ENCODE measurements at regions not wholly inside any gene's neighbourhood (a gene's known extent, or its start where the extent isn't known, plus 50 kb on each side); places are given as distances from the start of the nearest gene placed in this dataset.

- no peaks in the 10 kb centered on the region for H3K79me2 ChIP-seq (ENCODE audit: control insufficient read depth, insufficient read depth, low read length)
- no peak overlapping the region for H2AFZ ChIP-seq (ENCODE audit: low read depth, low read length)
- BruUV-seq (replicated peaks), result no TSS peak
- H3K4me1 ChIP-seq (ENCODE audit: control insufficient read depth, extremely low read depth, insufficient read depth, low read length), result no peaks in the 10 kb centered on the region
- no peak overlapping the region for H3K27ac ChIP-seq (ENCODE audit: insufficient read depth, low read depth, low read length)
- H3K9ac ChIP-seq (replicated peaks; ENCODE audit: extremely low read depth, insufficient read depth, low read length), result no peak overlapping the region
- dilution Hi-C loops (cut with MboI; ENCODE audit: extremely low pct_ligation_motif_present, low sequenced_read_pairs) (no loop called here), intact Hi-C loops (cut with micrococcal nuclease) (no loop called here)
- POLR2A ChIA-PET, result no interaction called here
- H3K4me3 ChIP-seq (replicated peaks in 1 of 3; ENCODE audit: insufficient read depth in 1 of 3, low read depth in 1 of 3, low read length in 3 of 3), result no peak overlapping the region
- no peaks in the 10 kb centered on the region for H3K27me3 ChIP-seq (ENCODE audit: control insufficient read depth in 2 of 2, insufficient read depth in 2 of 2, low read length in 2 of 2)
- TF ChIP-seq GATA2 (IDR thresholded peaks at IDR 0.05; ENCODE audit: insufficient read depth, insufficient read length, low read depth, low read length) (no peak), JUN (IDR thresholded peaks at IDR 0.05; ENCODE audit: borderline replicate concordance, insufficient read depth, insufficient read length, low read depth) (no peak), EZH2 (IDR thresholded peaks at IDR 0.05; ENCODE audit: borderline replicate concordance, low read depth, low read length, severe bottlenecking) (no peak), FOS (IDR thresholded peaks at IDR 0.05; ENCODE audit: borderline replicate concordance, insufficient read depth, low read length) (no peak), MYC (IDR thresholded peaks at IDR 0.05; ENCODE audit: low read depth, low read length) (no peak), POLR2AphosphoS5 (IDR thresholded peaks at IDR 0.05; ENCODE audit: insufficient read depth, low read depth, low read length) (no peak), POLR2A (IDR thresholded peaks at IDR 0.05; ENCODE audit: low read depth, low read length) (no peak), CTCF (IDR thresholded peaks at IDR 0.05; ENCODE audit: extremely low read depth in 1 of 2, insufficient read depth in 1 of 2, low read depth in 1 of 2, low read length in 2 of 2) (no peak)
- TF ChIP-seq, protein P1, sequence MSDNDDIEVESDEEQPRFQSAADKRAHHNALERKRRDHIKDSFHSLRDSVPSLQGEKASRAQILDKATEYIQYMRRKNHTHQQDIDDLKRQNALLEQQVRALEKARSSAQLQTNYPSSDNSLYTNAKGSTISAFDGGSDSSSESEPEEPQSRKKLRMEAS (IDR thresholded peaks at IDR 0.05; ENCODE audit: insufficient read depth, insufficient read length), result no peak
- H4K20me1 ChIP-seq (replicated peaks; ENCODE audit: control insufficient read depth, extremely low read depth, insufficient read depth, low read length), result no peaks in the 10 kb centered on the region
- FAIRE-seq (no peak), DNase-seq (ENCODE audit: low read depth, low spot score) (no peak)
- CTCF ChIA-PET, result no interaction called here
- H3K9me1 ChIP-seq (replicated peaks; ENCODE audit: control insufficient read depth, extremely low read depth, insufficient read depth, low read length), result no peaks in the 10 kb centered on the region
- H3K9me3 ChIP-seq (replicated peaks; ENCODE audit: control insufficient read depth, insufficient read depth, low read length), result no peaks in the 10 kb centered on the region
- H3K4me2 ChIP-seq (ENCODE audit: insufficient read depth, low read length), result no peak overlapping the region
- H3K36me3 ChIP-seq (ENCODE audit: control insufficient read depth in 2 of 2, extremely low read depth in 1 of 2, insufficient read depth in 2 of 2, low read length in 2 of 2), result no peaks in the 10 kb centered on the region
These were observed 276.7 kb downstream of the SOX4 start for GRCh38 chr6:21870076-21870730.

Data from endothelial cell of umbilical vein (primary cell).